Stimulated activated CD8-positive, alpha-beta memory T cell treated with anti-CD3 and anti-CD28 coated beads, Interleukin-7, amount 100 ng/mL, for 48 hours (primary cell): ENCODE measurements at regions not wholly inside any gene's neighbourhood (a gene's known extent, or its start where the extent isn't known, plus 50 kb on each side); places are given as distances from the start of the nearest gene placed in this dataset.
"Not testable (repeated sequence)": the region's sequence is repeated elsewhere in the genome, so short reads cannot be mapped to it uniquely, and the experiment has no call there.

Source experiments
- DNase-seq, 2 donors: peaks; one replicate each; pipeline ENCODE4 v3.0.0-alpha.2; 2020; ENCODE audit warnings: low read depth in 1 of 2; ENCODE audit errors: extremely low read depth in 1 of 2

DNA sequence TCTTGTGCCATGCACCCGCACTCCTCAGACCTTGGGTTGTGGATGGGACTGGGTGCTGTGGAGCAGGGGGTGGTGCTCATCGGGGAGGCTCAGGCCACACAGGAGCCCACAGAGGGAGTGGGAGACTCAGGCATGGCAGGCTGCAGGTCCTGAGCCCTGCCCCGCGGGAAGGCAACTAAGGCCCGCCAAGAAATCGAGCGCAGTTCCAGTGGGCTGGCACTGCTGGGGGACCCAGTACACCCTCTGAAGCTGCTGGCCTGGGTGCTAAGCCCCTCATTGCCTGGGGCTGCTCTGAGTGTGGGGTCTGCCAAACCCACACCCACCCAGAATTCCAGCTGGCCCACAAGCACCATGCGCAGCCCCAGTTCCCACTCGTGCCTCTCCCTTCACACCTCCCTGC lies 450.5 kb upstream of the FGF16 start:
- no peak for DNase-seq

DNA sequence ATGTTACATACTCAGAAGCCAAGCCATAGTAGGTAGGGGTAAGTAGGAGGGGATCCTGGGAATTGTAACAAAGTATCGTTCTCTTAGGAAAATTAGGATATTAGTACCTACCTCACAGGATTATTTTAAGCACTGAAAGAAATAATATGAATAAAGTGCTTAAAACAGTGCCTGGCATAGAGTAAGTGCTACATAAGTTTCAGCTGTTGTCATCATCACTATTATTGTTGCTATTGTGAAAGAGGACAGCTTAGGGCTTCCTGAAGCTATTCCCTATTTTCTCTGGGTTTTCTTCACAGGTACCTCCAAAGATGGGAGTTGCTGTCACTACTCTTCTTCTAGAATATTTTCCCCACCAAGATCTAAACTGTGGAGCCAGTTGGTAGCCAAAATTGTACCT lies 443.7 kb upstream of the FGF16 start:
- no peak for DNase-seq

GRCh38 chrX:77003956-77004355 lies 443.2 kb upstream of the FGF16 start:
- DNase-seq, result peak; percentile 4 to 42

DNA sequence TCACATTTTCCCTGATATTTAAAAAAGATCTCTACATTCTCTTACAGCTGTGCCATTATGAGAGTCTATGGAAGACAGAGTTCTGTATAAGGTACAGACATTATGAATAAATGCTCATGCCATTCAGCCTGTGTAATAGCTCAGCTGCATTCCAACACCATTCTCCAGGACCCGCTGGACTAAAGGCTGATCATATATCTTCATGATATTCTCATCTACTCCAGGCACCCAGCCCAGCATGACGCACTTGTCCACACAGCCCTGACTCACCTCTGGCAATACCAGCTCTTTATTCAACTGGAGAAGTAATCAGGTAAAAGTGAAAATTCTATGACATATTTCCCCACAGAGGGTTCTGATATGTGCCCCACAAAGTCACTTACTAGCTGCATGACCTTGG lies 437.5 kb upstream of the FGF16 start:
- no peak for DNase-seq

DNA sequence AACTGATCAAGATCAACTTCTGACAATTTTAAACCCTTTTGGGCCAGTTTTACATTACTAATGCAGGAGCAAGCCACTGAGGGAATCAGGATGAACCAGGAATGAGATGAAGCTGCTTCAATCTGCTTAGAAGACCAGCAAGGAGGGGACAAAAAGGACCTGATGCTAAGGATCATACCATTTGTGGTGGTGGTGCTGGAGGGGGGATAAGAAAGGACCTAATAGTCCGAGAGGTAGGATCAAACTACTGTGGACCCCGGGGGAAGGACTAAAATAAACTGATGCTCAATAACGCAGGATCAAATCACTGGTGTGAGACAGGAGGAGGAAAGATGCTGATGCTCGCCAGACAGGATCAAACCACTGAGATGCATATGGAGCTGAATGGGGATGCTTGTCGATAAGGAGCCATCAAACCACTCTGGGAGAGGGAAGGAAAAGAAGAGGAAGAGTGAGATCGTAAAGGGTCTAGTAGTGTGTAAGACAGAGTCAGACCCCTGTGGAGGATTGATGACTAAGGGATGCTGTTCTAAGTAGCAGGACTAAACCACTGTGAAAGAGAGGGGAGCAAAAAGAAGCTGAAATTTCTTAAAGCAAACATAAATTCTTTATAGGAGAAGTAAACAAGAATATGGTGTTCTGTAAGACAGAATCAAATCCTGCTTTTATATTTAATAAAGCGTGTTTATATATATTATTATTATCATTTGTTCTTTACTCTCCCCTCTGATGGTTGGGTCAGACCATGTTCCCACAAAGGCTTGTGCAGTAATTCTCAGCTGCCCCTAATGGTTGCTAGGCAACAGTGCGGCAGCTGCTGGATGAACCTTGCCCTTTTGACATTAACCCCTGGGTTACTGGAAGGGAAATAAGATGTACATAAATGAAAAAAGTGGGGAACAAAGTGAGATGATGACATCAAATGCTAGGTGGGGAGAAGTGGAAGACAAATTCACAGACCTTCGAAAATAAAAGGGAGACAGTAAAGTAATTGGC lies 432.5 kb upstream of the FGF16 start:
- no peak for DNase-seq

DNA sequence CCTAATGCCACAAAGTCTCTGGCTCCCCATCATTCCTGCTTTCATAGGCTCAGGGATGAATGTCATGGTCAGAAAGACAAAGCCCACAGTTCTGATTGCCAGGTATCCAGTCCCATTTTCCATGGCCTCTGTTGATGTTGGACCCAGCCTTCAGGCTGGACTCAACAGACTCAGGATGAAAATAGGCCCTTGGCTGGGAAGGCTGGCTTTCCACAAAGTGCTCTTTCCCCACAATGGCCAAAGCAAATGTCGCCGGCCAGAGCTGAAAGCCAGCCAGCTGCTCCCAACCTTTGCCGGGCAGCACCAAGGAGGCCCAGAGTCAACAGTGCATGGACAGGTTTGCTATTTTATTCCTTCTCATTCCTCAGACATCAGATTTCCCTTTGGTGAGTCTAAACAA lies 430.1 kb upstream of the FGF16 start:
- DNase-seq, result no peak

GRCh38 chrX:77046180-77046810 lies 400.9 kb upstream of the FGF16 start:
- DNase-seq, result not testable (repeated sequence)

- DNase-seq, result no peak
Measured at GRCh38 chrX:77060572-77060971, 386.6 kb upstream of the FGF16 start.

GRCh38 chrX:77061022-77061421 lies 386.2 kb upstream of the FGF16 start:
- DNase-seq, result no peak

GRCh38 chrX:77061545-77061944 lies 385.6 kb upstream of the FGF16 start:
- DNase-seq, result no peak

DNA sequence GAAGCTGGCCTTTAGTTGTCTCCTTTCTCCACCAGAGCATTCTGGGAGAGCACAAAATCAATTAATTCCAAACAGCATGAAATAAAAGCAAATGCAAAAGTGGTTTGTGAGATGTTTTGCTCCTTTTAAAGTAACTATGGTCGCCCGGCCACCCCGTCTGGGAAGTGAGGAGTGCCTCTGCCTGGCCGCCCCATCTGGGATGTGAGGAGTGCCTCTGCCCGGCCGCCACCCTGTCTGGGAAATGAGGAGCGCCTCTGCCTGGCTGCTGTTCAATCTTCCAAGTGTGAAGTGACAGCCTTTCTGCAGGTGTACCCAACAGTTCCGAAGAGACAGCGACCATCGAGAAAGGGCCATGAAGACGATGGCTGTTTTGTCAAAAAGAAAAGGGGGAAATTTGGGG lies 381.3 kb upstream of the FGF16 start:
- DNase-seq, result no peak

DNA sequence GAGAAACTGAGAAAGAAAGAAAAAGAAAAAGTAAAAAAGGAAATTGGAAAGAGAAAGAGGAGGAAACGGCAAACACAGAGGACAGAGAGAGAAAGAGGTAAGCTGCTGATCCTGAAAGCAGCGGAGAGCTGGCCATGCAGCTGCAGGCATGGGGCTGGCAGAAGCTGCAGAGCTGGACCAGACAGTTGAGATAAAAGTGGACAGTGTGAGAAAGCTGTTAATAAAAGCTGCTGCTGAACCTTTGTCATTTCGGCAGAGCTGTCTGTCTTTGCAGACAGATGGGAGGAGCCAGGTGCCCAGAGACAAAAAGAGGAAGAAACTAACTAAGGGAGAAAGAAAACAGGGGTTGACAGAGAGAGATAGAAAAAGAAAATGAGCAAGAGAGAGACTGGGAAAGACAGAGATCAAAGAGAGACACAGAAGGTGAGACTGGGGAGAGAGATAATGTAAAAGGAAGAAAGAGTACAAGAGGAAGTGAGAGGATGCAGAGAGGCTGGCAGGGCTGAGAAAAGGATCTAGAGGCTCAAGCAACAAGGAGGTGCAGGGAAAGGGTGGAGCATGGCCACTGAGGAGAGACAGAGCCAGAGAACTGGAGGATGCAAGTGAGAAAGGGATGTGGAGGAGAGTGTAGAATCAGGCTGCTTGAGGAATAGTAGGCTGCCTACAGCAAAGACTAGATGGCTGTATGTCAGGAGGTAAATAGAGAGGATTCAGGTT lies 376.8 kb upstream of the FGF16 start:
- DNase-seq, result no peak

DNA sequence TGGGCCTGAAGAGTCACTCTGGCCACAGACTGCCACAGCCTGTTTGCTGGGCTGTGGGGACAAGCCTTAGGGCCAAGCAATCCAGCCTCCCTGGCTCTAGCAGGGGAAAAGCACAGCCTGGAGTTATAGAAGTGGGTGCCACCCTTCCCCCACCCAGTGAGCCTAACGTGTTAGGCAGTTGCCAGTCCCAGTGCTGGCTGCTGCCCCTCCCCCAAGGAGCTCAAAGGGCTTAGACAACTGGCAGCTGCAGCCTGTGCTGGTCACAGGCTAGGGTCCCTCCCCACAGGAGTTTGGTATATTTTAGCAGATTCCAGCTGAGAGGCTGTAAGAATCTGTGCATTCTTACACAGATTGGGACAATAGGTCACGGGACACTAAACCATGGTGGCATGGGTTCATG lies 370.3 kb upstream of the FGF16 start:
- no peak for DNase-seq

DNA sequence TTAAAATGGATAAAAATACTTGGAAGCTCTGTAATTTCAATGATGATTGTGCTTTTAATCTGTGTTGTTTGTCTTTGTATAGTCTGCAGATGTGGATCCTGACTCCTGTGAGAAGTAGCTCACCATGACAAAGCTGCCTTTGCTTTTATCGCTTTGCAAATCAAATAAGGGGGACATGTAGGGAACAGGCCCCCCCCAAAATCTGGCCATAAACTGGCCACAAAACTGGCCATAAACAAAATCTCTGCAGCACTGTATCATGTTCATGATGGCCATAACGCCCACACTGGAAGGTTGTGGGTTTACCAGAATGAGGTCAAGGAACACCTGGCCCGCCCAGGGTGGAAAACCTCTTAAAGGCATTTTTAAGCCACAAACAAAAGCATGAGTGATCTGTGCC lies 366.0 kb upstream of the FGF16 start:
- DNase-seq, result not testable (repeated sequence)

- no peak for DNase-seq
Measured at GRCh38 chrX:77085372-77085771, 361.8 kb upstream of the FGF16 start.

GRCh38 chrX:77087529-77088169 lies 359.5 kb upstream of the FGF16 start:
- DNase-seq, result no peak

DNA sequence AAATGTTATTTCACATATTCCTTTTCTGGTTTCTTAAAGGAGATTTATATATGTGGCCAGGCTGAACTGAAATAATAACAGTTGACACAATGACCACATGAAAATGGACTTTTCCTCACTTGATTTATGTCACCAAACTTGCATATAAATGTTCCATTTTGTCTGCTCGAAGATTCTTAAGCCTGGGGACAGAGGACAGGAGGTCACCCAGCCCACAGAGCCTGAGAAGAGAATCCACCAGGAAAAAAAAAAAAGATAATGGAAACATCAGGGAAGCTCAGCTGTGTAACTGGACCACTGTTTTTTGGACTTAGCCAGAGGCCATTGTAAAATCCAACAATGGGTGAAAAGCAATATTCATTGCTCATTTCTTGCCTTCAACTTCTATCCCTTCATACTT lies 359.0 kb upstream of the FGF16 start:
- DNase-seq, result no peak

- DNase-seq, result no peak
Measured at GRCh38 chrX:77114501-77114900, 332.7 kb upstream of the FGF16 start.

DNA sequence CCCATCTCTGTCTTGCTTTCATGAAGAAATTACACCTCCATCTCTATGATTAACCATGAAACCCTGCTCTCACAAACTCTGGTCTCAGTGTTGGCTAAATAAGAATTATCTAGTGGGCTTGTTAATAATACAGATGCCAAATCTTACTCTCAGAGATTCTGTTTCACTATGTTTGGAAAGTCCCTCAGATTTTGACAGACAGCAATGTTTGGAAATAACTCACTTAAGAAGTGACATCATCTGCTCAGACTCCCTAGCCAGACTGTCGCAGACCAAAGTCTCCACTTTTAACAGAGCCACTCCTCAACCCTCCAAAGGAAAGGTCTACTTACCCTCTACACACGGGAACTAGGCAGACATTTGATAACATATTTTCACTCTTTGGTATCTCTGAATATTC lies 328.5 kb upstream of the FGF16 start:
- no peak for DNase-seq

DNA sequence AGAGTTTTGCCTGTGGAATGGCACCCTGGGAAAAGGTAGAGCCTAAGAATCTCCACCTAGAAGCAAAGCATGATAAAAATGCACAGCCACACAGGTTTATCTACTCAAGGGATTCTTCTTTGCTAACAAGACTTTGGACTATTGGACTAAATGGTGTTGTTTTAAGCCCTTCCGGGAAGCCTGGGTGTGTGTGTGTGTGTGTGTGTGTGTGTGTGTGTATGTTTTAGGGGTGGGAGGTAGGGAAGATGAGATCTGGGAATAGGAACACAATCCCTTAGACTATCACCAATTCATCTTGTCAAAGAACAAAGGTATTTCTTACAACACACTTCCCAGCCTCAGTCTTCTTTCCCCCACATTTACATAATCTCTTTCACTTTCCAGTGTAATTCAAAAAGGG lies 327.5 kb upstream of the FGF16 start:
- no peak for DNase-seq

GRCh38 chrX:77123917-77124316 lies 323.3 kb upstream of the FGF16 start:
- DNase-seq, result not testable (repeated sequence)
